ENCODE measurements at regions not wholly inside any gene's neighbourhood (a gene's known extent, or its start where the extent isn't known, plus 50 kb on each side); places are given as distances from the start of the nearest gene placed in this dataset.

DNA sequence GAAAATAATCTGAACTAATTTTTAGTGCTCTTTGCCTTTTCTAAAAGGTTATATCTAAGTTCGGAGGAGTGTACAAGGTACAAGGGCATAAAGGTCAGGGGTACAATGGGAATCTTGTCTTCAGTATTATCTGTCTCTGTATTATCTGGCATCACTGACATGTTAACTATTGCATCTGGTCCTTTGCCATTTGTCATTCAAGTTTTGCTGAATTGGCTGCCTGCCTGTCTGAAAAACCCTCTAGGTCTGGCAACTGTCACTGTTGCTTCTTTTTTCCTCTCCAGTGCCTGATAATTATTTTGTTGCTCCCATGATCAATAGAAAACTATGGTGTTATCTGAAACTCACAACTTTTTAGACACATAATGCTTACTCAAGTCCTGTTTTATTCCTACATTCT lies 112.5 kb upstream of the STK26 start:
- DNase-seq = no peak

DNA sequence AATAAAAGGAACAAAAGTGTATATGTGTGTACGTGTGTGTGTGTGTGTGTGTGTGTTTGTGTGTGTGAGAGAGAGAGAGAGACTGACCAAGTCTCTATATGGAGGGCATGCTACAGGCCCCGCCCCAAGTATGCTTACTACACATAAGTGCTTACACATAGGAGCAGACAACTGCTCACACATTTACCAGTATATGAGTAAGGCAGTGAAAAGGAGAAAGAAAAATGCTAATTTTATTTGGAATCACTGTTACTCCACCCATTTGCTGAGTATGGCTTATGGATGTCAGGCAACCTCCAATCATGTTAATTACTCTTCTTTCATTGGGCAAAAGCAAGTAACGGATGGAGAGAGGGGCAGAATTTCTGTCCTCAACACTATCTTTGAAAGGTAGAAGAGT lies 107.6 kb upstream of the STK26 start:
- no peak for DNase-seq

DNA sequence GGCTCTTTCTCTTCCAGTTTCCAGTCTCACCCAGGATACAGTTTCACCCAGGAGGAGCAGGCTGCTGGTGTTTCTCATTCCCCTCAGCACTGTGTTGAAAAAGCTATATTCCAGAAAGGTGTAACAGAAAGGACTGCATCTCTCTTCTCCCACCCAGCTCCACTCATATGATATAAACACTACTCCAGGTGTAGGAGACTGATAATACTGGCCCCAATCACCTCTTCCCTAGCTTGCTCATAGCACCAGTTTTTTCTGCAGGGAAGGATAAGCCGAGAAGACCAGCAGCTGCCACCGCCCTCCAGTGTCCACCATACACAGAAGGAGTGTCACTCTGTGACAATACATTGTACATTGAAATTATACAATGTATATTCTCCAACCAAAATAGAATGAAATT lies 105.5 kb upstream of the STK26 start:
- no peak for DNase-seq

DNA sequence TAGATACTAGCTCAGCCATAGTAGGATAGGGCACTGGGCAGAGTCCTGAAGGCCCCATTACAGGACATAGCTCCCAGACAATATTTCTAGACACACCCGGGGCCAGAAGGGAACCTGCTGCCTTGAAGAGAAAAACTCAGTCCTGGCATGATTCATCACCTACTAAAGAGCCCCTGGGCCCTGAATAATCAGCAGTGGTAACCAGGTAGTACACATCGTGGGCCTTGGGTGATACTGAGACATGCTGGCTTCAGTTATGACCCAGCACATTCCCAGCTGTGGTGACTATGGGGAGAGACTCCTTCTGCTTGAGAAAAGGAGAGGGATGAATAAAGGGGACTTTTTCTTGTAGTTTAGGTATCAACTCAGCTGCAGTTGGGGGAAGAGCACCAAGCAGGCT lies 104.3 kb upstream of the STK26 start:
- DNase-seq = no peak

DNA sequence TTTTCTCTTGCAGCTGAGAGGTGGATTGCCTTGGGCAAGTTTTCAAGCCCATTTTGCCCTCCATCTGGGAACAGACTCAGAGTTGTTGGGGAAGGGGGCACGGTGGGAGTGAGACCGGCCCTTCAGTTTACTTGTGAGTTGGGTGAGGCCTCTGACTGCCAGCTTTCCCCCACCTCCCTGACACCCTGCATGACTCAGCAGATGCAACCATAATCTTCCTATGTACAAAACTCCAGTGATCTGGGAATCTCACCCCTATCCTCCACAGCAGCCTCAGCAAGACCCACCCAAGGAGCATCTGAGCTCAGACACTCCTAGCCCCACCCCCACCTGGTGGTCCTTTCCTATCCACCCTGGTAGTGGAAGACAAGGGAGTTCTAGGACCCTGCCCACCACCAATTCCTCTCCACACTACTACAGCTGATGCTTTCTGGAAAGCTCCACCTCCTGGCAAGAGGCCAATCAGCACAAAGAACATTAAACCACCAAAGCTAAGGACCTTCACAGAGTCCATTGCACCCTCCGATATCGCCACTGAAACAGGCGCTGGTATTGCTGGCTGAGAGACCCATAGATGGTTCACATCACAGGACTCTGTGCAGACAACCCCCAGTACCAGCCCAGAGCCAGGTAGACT lies 99.4 kb upstream of the STK26 start:
- no peak for DNase-seq

DNA sequence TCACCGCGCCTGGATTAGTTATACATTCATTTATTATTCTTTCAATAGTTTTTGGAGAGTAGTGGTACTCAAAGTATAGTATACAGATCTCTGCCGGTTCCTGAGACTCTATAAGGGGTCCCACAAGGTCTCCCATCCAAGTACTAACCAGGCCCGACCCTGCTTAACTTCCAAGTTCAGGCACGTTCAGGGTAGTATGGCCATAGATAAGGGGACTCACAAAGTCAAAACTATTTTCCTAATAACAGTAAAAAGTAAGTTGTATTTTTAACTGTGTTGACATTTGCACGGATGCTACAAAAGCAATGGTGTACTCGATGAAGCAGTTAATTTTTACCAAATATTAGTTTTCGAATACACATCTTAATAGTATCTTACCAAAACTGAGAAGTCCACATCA lies 84.4 kb upstream of the STK26 start:
- DNase-seq = no peak

DNA sequence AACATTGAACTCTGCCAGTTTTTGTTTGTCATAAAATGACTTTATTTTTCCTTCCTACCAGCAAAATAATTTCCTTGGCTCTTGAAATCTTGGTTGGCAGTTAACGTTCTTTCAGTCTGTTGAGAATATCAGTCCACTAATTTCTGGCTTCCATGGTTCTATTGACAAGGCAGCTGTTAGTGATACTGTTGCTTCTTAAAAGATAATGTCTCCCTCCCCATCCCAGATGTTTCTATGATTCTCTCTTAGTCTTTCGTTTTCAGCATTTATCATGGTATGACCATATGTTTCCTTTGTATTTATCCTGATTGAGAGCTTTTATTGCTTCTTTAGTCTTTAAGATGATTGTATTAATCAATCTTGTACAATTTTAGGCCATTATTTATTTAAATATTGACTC lies 81.1 kb upstream of the STK26 start:
- DNase-seq = no peak

DNA sequence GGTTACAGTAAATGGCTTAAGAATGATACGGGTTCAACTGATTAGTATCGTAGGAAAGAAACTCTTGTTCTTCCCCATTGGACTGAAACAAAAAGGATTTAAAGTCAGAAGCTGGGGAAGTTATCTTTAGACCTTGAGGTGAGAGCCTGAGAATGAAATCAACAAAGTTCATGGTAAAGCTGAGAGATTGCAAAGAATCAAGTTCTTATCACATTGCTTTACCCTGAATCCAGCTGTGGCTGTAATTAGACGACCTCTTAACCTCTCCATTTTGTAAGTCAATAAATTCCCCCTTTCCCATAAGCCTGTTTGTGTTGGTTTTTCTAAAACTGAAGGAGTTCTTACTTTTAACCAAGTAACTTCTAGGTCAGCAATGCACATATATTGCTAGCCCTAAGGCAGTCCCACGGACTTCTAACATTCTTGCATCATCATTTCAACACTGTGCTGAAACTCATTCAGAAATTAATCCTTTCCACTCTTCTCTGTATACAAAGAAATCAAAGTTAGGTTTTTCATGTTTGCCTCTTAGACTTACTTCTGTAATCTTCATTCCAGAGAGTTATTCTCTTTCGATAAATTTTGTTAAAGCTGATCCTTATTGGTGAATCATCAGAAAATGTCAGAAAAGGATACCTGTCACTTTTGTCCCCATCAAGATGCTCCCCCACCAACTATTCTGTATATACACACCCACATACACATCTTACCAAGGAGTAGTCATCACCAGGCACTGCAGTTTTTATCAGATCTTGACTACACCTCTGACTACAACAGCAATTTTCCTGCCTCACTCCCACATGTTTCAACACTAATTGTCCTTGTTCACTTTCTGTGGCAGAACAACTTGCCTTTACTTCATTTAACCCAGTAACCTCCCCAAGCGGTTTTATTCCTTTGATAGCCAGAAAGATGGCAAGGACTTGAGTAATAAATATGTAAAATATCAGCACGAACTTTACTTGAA lies 77.9 kb upstream of the STK26 start:
- DNase-seq = no peak

DNA sequence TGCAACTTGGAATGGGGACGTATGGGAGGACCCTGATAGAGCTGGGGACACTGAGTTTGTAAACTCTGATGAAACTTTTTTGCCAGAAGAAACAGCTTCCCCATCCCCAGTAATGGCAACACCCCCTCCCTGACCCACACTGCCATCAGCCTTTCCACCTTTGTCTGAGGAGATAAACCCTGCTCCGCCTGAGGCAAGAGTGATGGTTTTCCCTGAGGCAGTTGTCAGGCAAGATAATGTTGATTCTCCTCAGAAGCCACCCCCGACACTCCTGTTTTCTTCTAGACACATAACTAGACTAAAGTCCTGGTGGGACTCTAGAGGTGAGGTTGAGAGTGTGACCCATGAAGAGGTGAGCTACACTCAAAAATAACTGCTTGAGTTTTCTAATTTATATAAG lies 71.9 kb upstream of the STK26 start:
- no peak for DNase-seq

DNA sequence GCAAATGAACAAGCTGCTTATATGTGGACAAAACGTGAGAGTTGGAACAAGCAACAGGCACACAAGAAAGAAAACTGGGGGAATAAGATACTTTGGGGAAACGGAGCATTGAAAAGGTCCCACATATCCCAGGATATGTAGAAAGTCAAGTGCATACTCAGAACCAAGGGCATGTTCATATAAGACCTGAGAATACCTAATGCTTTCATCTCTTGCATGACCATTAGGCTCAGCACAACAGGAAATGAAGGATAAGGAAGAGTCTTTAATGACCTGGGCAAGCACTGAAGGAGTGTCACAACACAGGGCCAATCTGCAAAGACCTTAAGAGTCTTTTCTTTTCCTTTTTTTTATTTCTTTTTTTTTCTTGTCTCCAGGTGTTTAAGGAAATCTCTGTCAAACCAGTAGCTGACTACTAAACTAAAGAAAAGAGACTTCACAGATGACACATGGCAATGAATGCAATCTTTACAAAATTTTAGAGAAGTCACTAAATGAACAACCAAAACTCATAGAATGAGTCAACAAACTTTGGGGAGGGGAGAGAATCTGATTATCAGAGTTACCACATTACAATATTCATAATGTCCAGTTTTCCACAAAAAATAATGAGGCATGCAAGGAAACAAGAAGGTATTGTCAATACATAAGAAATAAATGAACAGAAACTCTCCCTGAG lies 67.9 kb upstream of the STK26 start:
- DNase-seq = no peak

DNA sequence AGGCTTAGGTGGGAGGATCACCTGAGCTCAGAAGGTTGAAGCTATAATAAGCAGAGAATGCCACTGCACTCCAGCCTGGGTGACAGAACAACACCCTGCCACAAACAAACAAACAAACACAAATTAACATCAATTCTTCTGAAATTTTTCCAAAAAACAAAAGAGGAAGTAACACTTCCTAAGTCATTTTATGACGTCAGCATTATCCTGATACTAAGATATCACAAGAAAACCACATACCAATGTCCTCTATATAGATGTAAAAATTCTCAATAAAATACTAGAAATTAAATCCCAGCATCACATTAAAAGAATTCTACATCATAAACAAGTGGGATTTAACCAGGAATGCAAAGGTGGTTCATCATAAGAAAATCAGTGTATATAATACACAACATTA lies 64.4 kb upstream of the STK26 start:
- DNase-seq = no peak

DNA sequence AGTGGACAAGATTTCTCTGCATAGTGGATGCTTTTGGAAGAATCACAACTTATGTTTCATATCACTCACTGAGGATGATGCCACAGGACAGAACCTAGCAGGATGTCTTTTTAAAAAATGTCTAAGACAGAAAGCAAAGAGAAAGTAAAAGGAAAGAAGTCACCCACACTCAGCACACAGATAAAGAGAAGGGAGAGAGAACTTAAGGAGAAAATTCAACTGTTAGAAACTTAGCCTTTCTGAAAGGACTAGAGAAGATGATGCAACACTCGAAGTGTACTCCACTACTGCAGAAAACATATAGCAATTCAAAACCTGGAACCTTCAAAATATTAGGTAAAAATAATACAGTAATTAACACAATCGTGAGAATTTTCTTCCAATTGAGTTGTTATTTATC lies 52.8 kb upstream of the STK26 start:
- no peak for DNase-seq
